ENCODE measurements at regions not wholly inside any gene's neighbourhood (a gene's known extent, or its start where the extent isn't known, plus 50 kb on each side); places are given as distances from the start of the nearest gene placed in this dataset.

- Histone ChIP-seq H3F3A (replicated peaks; ENCODE audit: low read depth) (no peaks in the 10 kb centered on the region), H3K27ac (ENCODE audit: low read depth) (no peak overlapping the region), H3K36me3 (ENCODE audit: insufficient read depth) (no peaks in the 10 kb centered on the region), H3K4me2 (no peak overlapping the region), H3K4me1 (ENCODE audit: insufficient read depth) (no peaks in the 10 kb centered on the region; the same call in 1 of the 2 replicates), H3K27me3 (ENCODE audit: insufficient read depth) (no peaks in the 10 kb centered on the region), H3K9me2 (ENCODE audit: insufficient read depth) (peaks cover 16% of the 10 kb centered on the region), H3K4me3 (no peak overlapping the region), H3K79me2 (replicated peaks; ENCODE audit: insufficient read depth) (no peaks in the 10 kb centered on the region), H4K20me1 (replicated peaks; ENCODE audit: insufficient read depth) (no peaks in the 10 kb centered on the region), H2AFZ (no peak overlapping the region)
- no peak for TF ChIP-seq ZNF114 (CRISPR knock-in tag; IDR thresholded peaks at IDR 0.05)
- TF ChIP-seq EZH2phosphoT487 (IDR thresholded peaks at IDR 0.05; ENCODE audit: unreplicated experiment) = no peak
- no peak for TF ChIP-seq CTCF (conservative IDR thresholded peaks at IDR 0.05; ENCODE audit: low read depth in 2 of 2)
- TF ChIP-seq JUNB (IDR thresholded peaks at IDR 0.05; ENCODE audit: unreplicated experiment) = no peak
- no peak for TF ChIP-seq ZNF462 (CRISPR knock-in tag; IDR thresholded peaks at IDR 0.05)
- no peaks in the 10 kb centered on the region for H3K27me3 Mint-ChIP-seq (ENCODE audit: insufficient read depth, low read depth, poor library complexity)
- no peak overlapping the region for H3K4me3 Mint-ChIP-seq
- H3K36me3 Mint-ChIP-seq (ENCODE audit: low read depth) = no peaks in the 10 kb centered on the region
- no peak overlapping the region for H3K27ac Mint-ChIP-seq
- DNase-seq (ENCODE audit: low spot score) (no peak), ATAC-seq (no peak)
- 0 out of 3 replicates have a peak, but pooled peaks cover 1% of the 10 kb centered on the region for H3K9me3 Mint-ChIP-seq
- peaks cover 11% of the 10 kb centered on the region; the same call in 2 of the 3 replicates for H3K4me1 Mint-ChIP-seq
These were observed 282.9 kb upstream of the RARB start for GRCh38 chr3:25145176-25145575.
